ENCODE measurements at regions not wholly inside any gene's neighbourhood (a gene's known extent, or its start where the extent isn't known, plus 50 kb on each side); places are given as distances from the start of the nearest gene placed in this dataset.

GRCh38 chr10:130956251-130956650 is 355.3 kb downstream of the TCERG1L start:
- Histone ChIP-seq H2AFZ (ENCODE audit: low read length) (no peak overlapping the region), H3K23ac (ENCODE audit: insufficient read length, low read depth, low read length) (no peak overlapping the region), H3K18ac (ENCODE audit: insufficient read length, low read depth, low read length) (no peak overlapping the region), H3K9ac (ENCODE audit: extremely low read depth, insufficient read length, low read length) (no peak overlapping the region), H3K56ac (ENCODE audit: insufficient read length, low read depth, low read length) (no peak overlapping the region), H4K91ac (ENCODE audit: insufficient read length, low read depth, low read length) (no peak overlapping the region), H2BK12ac (ENCODE audit: insufficient read length, low read depth, low read length) (no peak overlapping the region), H3K79me2 (ENCODE audit: insufficient read depth, low read length) (no peaks in the 10 kb centered on the region; the same call in 1 of the 2 replicates), H2BK15ac (ENCODE audit: low read depth, low read length) (no peak overlapping the region), H3K4ac (ENCODE audit: low read depth, low read length) (no peak overlapping the region), H2BK5ac (ENCODE audit: insufficient read length, low read length) (no peak overlapping the region), H4K8ac (replicated peaks; ENCODE audit: insufficient read length, low read depth, low read length) (no peak overlapping the region), H3K9me3 (ENCODE audit: control insufficient read depth, low read depth, low read length) (no peaks in the 10 kb centered on the region), H4K20me1 (ENCODE audit: control insufficient read depth, insufficient read depth, insufficient read length) (no peaks in the 10 kb centered on the region), H3K79me1 (ENCODE audit: insufficient read depth, low read depth, low read length, poor library complexity, severe bottlenecking) (no peaks in the 10 kb centered on the region), H3K4me1 (ENCODE audit: insufficient read depth, low read length) (no peaks in the 10 kb centered on the region), H3K14ac (ENCODE audit: insufficient read depth, low read length) (no peak overlapping the region), H3T11ph (ENCODE audit: low read length) (no peak overlapping the region), H3K4me2 (ENCODE audit: insufficient read depth, insufficient read length, low read length) (no peak overlapping the region), H3K27me3 (ENCODE audit: insufficient read depth, low read length) (no peaks in the 10 kb centered on the region), H2BK20ac (ENCODE audit: low read depth, low read length, poor library complexity, severe bottlenecking) (no peak overlapping the region), H3K27ac (ENCODE audit: insufficient read length, low read depth, low read length) (no peak overlapping the region), H4K5ac (ENCODE audit: insufficient read length, low read depth, low read length) (no peak overlapping the region), H3K23me2 (ENCODE audit: insufficient read length, low read depth, low read length, poor library complexity, severe bottlenecking) (no peaks in the 10 kb centered on the region), H2AK5ac (ENCODE audit: insufficient read length, low read length) (no peak overlapping the region), H2BK120ac (ENCODE audit: low read depth, low read length, poor library complexity, severe bottlenecking) (no peak overlapping the region)
- Mint-ChIP-seq H3K4me1 (peaks cover 4 to 9% of the 10 kb centered on the region in 2 experiments), H3K9me3 (no peaks in the 10 kb centered on the region), H3K27me3 (ENCODE audit: low read depth) (peaks cover 3% of the 10 kb centered on the region; the same call in 1 of the 2 replicates), H3K27ac (peak overlapping the region in 1 of 3 experiments; percentile 34; a peak in 1 of 7 replicates), H3K36me3 (ENCODE audit: insufficient read depth in 1 of 3, low read depth in 3 of 3) (no peaks in the 10 kb centered on the region; a peak in 1 of 7 replicates), H3K4me3 (no peak overlapping the region)
- no CpG with 5 or more reads among the region's 8 CpGs for WGBS (ENCODE audit: extremely low coverage, insufficient read length, low lambda C conversion rate)
- no peak for TF ChIP-seq CTCF (conservative IDR thresholded peaks at IDR 0.05)
- DNase-seq = no peak

Measured in H9 (cell line).